Fibroblast of skin of back (primary cell): ENCODE measurements at regions not wholly inside any gene's neighbourhood (a gene's known extent, or its start where the extent isn't known, plus 50 kb on each side); places are given as distances from the start of the nearest gene placed in this dataset.

Experiments used
- DNase-seq: peaks from one replicate; pipeline ENCODE4 v3.0.0-alpha.2; 2013

- DNase-seq, result no peak
Observed at GRCh38 chr9:85258236-85258635, 483.5 kb downstream of the AGTPBP1 start.

- DNase-seq, result no peak
Observed at GRCh38 chr9:85249313-85249621, 492.5 kb downstream of the AGTPBP1 start.

DNA sequence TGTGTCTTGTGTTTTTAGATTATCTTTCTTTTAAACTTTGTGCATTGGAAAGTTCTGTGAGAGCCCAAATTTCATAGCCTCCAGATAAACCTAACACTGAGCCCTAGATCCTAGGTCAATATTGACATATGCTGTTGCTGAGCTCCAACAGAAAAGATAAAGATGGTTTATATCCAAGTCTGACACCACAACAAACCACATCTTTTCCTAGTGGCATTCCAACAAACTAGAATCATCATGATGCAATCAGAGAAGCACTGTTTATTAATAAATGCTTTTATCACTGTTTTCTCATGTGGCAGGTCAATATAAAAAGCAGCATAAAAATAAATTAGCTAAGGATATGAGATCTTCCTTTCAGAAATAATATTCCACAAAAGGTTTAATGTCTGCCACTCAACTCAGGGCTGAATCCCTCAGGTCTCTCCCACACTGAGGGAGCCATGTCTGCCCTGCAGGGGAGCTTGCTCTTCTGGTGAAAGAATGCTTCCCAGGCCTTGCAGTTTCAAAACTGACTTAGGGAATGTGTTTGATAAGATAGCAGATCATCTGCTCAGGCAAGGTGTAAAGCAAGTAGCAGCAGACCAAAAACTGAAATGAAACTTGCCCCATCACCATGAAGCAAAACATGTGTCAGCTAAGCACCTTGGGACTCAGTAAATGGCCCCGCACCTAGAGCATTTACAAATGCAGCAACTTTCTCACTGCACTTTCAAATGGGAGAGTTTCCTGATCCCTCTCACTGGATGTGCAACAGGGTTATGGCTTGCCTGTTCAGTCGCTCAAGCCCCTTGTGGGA, 493.0 kb downstream of the AGTPBP1 start:
- DNase-seq, result peak; percentile 83

- DNase-seq, result no peak
Observed at GRCh38 chr9:85246541-85246940, 495.2 kb downstream of the AGTPBP1 start.

GRCh38 chr9:85244856-85245255, 496.9 kb downstream of the AGTPBP1 start:
- DNase-seq, result no peak

GRCh38 chr9:85243977-85244376, 497.8 kb downstream of the AGTPBP1 start:
- DNase-seq, result no peak

DNA sequence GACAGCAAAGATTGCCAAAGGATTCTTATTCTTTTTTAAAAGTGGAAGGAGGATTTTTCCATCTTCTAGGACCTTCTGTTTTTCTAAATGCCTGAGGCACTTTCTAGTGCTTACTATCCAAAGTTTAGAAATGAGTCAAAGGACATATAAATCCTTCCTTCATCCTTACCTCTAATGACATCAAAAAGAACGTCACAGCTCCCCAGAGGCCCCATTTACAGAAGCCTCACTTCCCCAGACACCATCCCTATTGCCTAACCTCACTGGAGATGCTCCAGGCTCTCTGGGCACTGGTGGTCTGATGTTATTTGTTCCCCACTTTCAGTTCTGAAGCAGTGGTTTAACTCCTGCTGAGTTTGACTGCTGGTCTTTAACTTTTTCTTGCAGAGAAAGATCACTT, 504.3 kb downstream of the AGTPBP1 start:
- peak; percentile 9 for DNase-seq

GRCh38 chr9:85230081-85230480, 511.7 kb downstream of the AGTPBP1 start:
- no peak for DNase-seq

GRCh38 chr9:85228111-85228855, 513.5 kb downstream of the AGTPBP1 start:
- peak; percentile 55 for DNase-seq

DNA sequence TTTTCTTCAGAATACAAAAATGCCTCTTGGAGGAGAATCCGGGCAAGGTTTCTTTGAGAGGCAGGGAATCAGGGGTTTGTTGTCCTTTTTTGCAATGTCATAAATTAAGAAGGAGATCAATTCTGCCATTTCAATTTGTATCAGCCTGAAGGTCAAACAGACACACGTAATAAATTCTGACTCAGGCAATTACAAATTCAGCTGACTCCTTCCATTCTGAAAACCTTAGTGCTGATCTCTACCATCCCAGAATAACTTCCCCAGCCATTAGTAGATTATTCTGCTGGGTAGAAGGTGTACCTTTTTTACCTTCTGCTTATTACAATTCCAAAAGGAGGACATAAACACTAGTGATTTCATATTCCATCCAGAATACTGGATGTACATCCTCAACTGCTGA, 516.6 kb downstream of the AGTPBP1 start:
- no peak for DNase-seq

DNA sequence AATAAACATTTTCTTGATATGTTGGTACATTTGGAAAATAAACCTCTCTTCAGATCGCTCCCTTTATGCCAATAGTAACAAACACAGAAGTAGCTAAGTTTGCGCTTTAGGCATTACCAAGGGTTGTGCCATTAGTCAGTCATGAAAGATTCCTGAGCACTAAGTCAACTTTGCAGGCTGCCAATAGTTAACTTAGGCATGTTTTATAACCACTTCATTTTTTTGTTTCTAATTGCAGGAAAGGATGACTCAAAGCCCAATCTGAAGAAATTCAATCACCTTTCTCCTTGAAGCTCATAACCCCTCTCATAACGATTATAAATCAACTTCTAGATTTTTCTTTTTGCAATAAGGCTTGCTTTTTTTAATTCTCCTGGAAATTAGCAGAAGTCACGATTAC, 517.0 kb downstream of the AGTPBP1 start:
- DNase-seq, result peak; percentile 91

- peak; percentile 46 for DNase-seq
Observed at GRCh38 chr9:85224301-85224700, 517.5 kb downstream of the AGTPBP1 start.

DNA sequence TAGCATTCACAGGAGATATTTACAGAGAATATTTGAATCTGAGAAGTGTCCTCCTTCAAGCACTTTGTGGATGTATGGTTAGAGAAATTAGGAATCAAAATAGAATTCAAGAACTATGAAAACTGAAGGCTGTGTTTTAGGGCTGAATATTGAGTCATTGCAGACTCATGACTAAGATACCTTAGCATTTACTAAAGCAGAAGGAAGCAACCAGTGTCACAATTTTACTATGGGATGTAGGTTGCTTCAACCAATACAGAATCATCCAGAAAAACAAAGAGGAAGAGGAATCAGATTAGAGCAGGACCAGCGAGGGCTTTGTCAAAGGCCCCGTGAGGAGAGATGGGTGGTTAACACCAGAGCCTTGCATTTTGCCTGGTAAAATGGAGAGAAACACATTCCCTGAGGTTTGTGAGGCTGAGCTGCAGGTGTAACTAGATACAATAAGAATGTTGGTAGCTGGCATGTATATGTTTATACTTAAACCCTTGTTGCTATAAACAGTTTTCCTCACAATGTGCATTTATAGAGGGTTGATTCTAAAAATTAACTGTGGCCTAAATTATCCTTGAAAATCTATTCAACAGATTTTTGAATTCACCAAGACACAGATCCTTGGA, 518.1 kb downstream of the AGTPBP1 start:
- DNase-seq, result peak; percentile 65

DNA sequence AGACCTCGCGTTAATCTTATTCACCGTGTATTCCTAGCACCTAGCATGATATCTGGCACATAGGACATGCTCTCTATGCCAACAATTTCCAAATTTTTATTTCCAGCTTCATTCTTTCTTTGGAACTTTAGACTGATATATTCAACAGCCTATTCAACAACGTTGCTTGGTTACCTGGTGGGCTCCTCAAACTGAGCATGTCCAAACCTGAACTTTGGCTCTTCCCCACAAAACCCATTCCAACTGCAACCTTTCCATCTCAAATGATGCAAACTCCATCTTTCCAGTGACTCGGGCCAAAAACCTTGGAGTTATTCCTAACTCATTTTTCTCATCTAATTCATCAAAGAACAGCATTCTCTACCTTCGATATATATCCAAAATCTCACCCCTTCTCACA, 525.2 kb downstream of the AGTPBP1 start:
- no peak for DNase-seq

GRCh38 chr9:85215961-85216360, 525.8 kb downstream of the AGTPBP1 start:
- peak; percentile 31 for DNase-seq

- DNase-seq, result no peak
Observed at GRCh38 chr9:85215416-85215815, 526.3 kb downstream of the AGTPBP1 start.

DNA sequence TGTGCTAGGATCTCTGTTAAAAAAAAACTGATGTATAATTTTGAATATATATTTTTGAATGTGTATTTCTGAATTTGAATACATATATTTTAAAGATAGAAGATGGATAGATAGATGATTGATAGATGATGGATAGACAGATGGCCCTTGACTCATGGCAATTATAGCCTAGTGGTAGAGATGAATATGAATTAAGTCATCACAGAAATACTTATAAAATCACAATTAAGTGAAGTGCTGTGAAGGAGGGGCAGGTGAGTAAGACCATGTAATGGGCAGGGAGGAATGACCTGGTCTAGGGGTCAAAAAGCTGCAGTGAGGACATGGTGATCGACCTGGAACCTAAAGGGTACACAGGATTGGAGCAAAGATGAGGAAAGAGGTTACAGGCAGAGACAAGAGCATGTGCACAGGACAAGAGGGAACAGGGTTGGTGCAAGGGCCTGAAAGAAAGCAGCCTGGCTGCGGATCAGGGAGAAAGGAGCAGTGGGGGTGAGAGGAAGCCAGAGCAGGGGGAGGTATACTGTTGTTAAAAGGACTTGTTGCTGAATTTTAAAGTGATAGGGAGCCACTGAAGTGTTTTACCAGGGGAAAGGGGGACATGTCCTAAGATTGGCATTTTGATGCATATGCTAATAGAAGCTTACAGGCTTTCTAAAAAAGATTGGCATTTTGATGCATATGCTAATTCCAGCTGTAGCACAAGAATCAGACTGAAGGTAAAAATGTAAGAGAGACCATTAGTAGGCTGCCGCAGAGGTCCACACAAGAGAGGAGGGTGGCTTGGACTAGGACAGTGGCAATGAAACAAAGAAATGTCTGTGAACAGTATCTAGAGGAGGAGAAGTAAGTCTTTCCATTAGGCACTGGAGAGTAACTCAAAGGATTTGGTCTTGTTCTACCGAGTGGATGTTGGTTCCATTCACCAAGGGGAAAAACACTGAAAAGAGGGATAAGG, 527.8 kb downstream of the AGTPBP1 start:
- DNase-seq, result no peak

- peak; percentile 90 for DNase-seq
Observed at GRCh38 chr9:85212887-85213286, 528.9 kb downstream of the AGTPBP1 start.

- DNase-seq, result peak; percentile 72
Observed at GRCh38 chr9:85212209-85212608, 529.5 kb downstream of the AGTPBP1 start.

- no peak for DNase-seq
Observed at GRCh38 chr9:85208666-85209065, 533.1 kb downstream of the AGTPBP1 start.

DNA sequence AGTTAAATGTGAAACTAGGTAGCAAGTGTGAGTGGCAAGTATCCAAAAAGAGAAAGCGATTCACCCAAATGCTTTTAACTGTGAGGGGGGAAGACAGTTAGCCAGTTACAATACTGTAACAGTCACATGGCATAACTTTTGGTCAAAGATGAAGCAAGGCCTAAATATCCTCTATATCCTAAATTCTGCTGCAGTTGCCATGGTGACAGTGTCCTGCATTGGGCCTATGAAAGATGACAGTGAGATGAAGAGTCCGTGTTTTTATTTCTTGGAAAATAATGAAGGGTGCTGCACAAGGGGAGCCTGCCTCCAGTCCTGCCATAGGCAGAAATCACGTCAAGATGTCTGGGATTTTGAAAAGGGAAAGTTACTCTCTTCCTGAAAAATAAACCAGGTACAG, 534.6 kb downstream of the NTRK2 start:
- DNase-seq, result no peak

DNA sequence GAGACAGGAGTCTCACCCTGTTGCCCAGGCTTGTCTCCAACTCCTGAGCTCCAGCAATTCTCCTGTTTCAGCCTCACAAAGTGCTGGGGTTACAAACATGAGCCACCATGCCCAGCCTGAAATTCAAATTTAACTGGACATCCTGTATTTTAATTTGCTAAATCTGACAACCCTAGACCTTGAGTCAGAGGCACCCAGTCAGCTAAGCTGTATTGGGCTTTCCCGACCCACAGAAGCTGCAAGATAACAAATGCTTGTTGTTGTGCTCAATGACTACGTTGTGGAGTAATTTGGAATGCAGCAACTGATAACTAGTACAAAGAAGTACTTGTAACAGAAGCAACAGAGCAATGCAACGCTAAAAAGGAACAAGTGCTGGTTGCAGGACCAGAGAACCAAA, 533.1 kb downstream of the NTRK2 start:
- DNase-seq, result peak; percentile 50
